ENCODE measurements at regions not wholly inside any gene's neighbourhood (a gene's known extent, or its start where the extent isn't known, plus 50 kb on each side); places are given as distances from the start of the nearest gene placed in this dataset.
A peak's percentile ranks its signal among the peaks of the same experiment; 100 is the strongest.

GRCh38 chr3:72453706-72454105 is 394.5 kb downstream of the SHQ1 start:
- Mint-ChIP-seq H3K27me3 (peaks cover 21 to 35% of the 10 kb centered on the region in 2 donors), H3K9me3 (no peaks in the 10 kb centered on the region), H3K36me3 (peaks cover 0 to 2% (median 0%) of the 10 kb centered on the region in 3 donors), H3K4me3 (no peak overlapping the region), H3K4me1 (peaks cover 2 to 10% (median 7%) of the 10 kb centered on the region in 3 donors), H3K27ac (no peak overlapping the region)
- CTCF ChIA-PET = no interaction called here
- Histone ChIP-seq H3K27ac (ENCODE audit: low read depth, low read length) (no peak overlapping the region), H3K4me1 (ENCODE audit: insufficient read depth, low read length) (no peaks in the 10 kb centered on the region), H3K27me3 (ENCODE audit: insufficient read depth, low read length, poor library complexity, severe bottlenecking) (no peaks in the 10 kb centered on the region), H3K9me3 (ENCODE audit: low read length) (no peaks in the 10 kb centered on the region), H3K36me3 (ENCODE audit: insufficient read depth, low read length) (no peaks in the 10 kb centered on the region), H3K4me3 (ENCODE audit: low read length) (no peak overlapping the region)
- DNase-seq = no peak
- POLR2A ChIA-PET = no interaction called here

- Histone ChIP-seq H3K4me3 (ENCODE audit: low read length) (no peak overlapping the region), H3K27ac (ENCODE audit: low read depth, low read length) (no peak overlapping the region), H3K27me3 (ENCODE audit: insufficient read depth, low read length, poor library complexity, severe bottlenecking) (no peaks in the 10 kb centered on the region), H3K4me1 (ENCODE audit: insufficient read depth, low read length) (peaks cover 1% of the 10 kb centered on the region), H3K9me3 (ENCODE audit: low read length) (no peaks in the 10 kb centered on the region), H3K36me3 (ENCODE audit: insufficient read depth, low read length) (no peaks in the 10 kb centered on the region)
- DNase-seq = no peak
- H3K27me3 Mint-ChIP-seq = peaks cover 21 to 39% of the 10 kb centered on the region in 2 donors
- no peaks in the 10 kb centered on the region for H3K9me3 Mint-ChIP-seq
- CTCF ChIA-PET = no interaction called here
- H3K27ac Mint-ChIP-seq = no peak overlapping the region
- peaks cover 0 to 2% (median 0%) of the 10 kb centered on the region in 3 donors for H3K36me3 Mint-ChIP-seq
- H3K4me3 Mint-ChIP-seq = no peak overlapping the region
- POLR2A ChIA-PET = no interaction called here
- H3K4me1 Mint-ChIP-seq = peaks cover 2 to 10% (median 7%) of the 10 kb centered on the region in 3 donors
Observed at GRCh38 chr3:72452745-72453144, 395.5 kb downstream of the SHQ1 start.

- Mint-ChIP-seq H3K36me3 (peaks cover 0 to 2% (median 0%) of the 10 kb centered on the region in 3 donors), H3K4me3 (no peak overlapping the region), H3K27ac (no peak overlapping the region), H3K27me3 (peaks cover 23 to 39% of the 10 kb centered on the region in 2 donors), H3K9me3 (no peaks in the 10 kb centered on the region), H3K4me1 (peaks cover 2 to 11% (median 10%) of the 10 kb centered on the region in 3 donors)
- CTCF ChIA-PET = no interaction called here
- H3K9me3 ChIP-seq (ENCODE audit: low read length) = no peaks in the 10 kb centered on the region
- H3K36me3 ChIP-seq (ENCODE audit: insufficient read depth, low read length) = no peaks in the 10 kb centered on the region
- POLR2A ChIA-PET = no interaction called here
- H3K27me3 ChIP-seq (ENCODE audit: insufficient read depth, low read length, poor library complexity, severe bottlenecking) = no peaks in the 10 kb centered on the region
- DNase-seq = no peak
- no peak overlapping the region for H3K27ac ChIP-seq (ENCODE audit: low read depth, low read length)
- peaks cover 6% of the 10 kb centered on the region for H3K4me1 ChIP-seq (ENCODE audit: insufficient read depth, low read length)
- H3K4me3 ChIP-seq (ENCODE audit: low read length) = no peak overlapping the region
Observed at GRCh38 chr3:72451841-72452240, 396.4 kb downstream of the SHQ1 start.

- ChIA-PET CTCF (no interaction called here), POLR2A (no interaction called here)
- Mint-ChIP-seq H3K27me3 (peaks cover 25 to 39% of the 10 kb centered on the region in 2 donors), H3K36me3 (peaks cover 0 to 8% (median 5%) of the 10 kb centered on the region in 3 donors), H3K9me3 (no peaks in the 10 kb centered on the region), H3K4me3 (no peak overlapping the region), H3K27ac (peak overlapping the region in 1 of 8 donors; percentile 9), H3K4me1 (peaks cover 19 to 23% (median 19%) of the 10 kb centered on the region in 3 donors)
- H3K27me3 ChIP-seq (ENCODE audit: insufficient read depth, low read length, poor library complexity, severe bottlenecking) = no peaks in the 10 kb centered on the region
- H3K27ac ChIP-seq (ENCODE audit: low read depth, low read length) = no peak overlapping the region
- no peaks in the 10 kb centered on the region for H3K36me3 ChIP-seq (ENCODE audit: insufficient read depth, low read length)
- H3K4me3 ChIP-seq (ENCODE audit: low read length) = no peak overlapping the region
- H3K9me3 ChIP-seq (ENCODE audit: low read length) = no peaks in the 10 kb centered on the region
- DNase-seq = no peak
- H3K4me1 ChIP-seq (ENCODE audit: insufficient read depth, low read length) = peaks cover 22% of the 10 kb centered on the region
Observed at GRCh38 chr3:72449551-72449950, 398.7 kb downstream of the SHQ1 start.

- Mint-ChIP-seq H3K4me3 (peak overlapping the region in 2 of 7 donors; percentile 34 to 78), H3K4me1 (peaks cover 26 to 30% (median 26%) of the 10 kb centered on the region in 3 donors), H3K36me3 (peaks cover 0 to 8% (median 6%) of the 10 kb centered on the region in 3 donors), H3K27me3 (peaks cover 25 to 39% of the 10 kb centered on the region in 2 donors), H3K9me3 (no peaks in the 10 kb centered on the region), H3K27ac (peak overlapping the region in 2 of 8 donors; percentile 9 to 44)
- Histone ChIP-seq H3K4me3 (ENCODE audit: low read length) (no peak overlapping the region), H3K27ac (ENCODE audit: low read depth, low read length) (no peak overlapping the region), H3K4me1 (ENCODE audit: insufficient read depth, low read length) (peaks cover 29% of the 10 kb centered on the region), H3K9me3 (ENCODE audit: low read length) (no peaks in the 10 kb centered on the region), H3K36me3 (ENCODE audit: insufficient read depth, low read length) (no peaks in the 10 kb centered on the region), H3K27me3 (ENCODE audit: insufficient read depth, low read length, poor library complexity, severe bottlenecking) (no peaks in the 10 kb centered on the region)
- ChIA-PET POLR2A (no interaction called here), CTCF (no interaction called here)
- no peak for DNase-seq
Observed at GRCh38 chr3:72448858-72449257, 399.4 kb downstream of the SHQ1 start.

- no peaks in the 10 kb centered on the region for H3K9me3 Mint-ChIP-seq
Observed at GRCh38 chr3:72448375-72448823, 399.8 kb downstream of the SHQ1 start.

GRCh38 chr3:72447059-72447946 is 400.9 kb downstream of the SHQ1 start:
- Mint-ChIP-seq H3K4me3 (peak overlapping the region; percentile 64 to 96 (median 78)), H3K27ac (peak overlapping the region in 5 of 8 donors; percentile 34 to 74 (median 64)), H3K36me3 (peaks cover 0 to 9% (median 6%) of the 10 kb centered on the region in 3 donors), H3K27me3 (peaks cover 22 to 29% of the 10 kb centered on the region in 2 donors), H3K4me1 (peaks cover 42 to 45% (median 42%) of the 10 kb centered on the region in 3 donors), H3K9me3 (no peaks in the 10 kb centered on the region)
- ChIA-PET CTCF (interaction anchor here (0.6 to 0.7 kb wide), 2 partner anchors 18 to 36 kb away, joined by 3 to 4 read pairs; no protein-coding TSS in a partner anchor), POLR2A (interaction anchor here (1.1 kb wide), 1 partner anchor 10 kb away, joined by 3 read pairs; no protein-coding TSS in a partner anchor)
- no peaks in the 10 kb centered on the region for H3K36me3 ChIP-seq (ENCODE audit: insufficient read depth, low read length)
- DNase-seq = peak; percentile 90 to 96 (median 94)
- H3K27me3 ChIP-seq (ENCODE audit: insufficient read depth, low read length, poor library complexity, severe bottlenecking) = no peaks in the 10 kb centered on the region
- no peaks in the 10 kb centered on the region for H3K9me3 ChIP-seq (ENCODE audit: low read length)
- peak overlapping the region; percentile 30 for H3K27ac ChIP-seq (ENCODE audit: low read depth, low read length)
- H3K4me1 ChIP-seq (ENCODE audit: insufficient read depth, low read length) = peaks cover 45% of the 10 kb centered on the region
- H3K4me3 ChIP-seq (ENCODE audit: low read length) = no peak overlapping the region

More at GRCh38 chr3:72448375-72448823, 399.8 kb downstream of the SHQ1 start:
- POLR2A ChIA-PET = interaction anchor here (1.1 kb wide), 1 partner anchor 9 kb away, joined by 3 read pairs; no protein-coding TSS in a partner anchor
- CTCF ChIA-PET = no interaction called here
- peaks cover 34% of the 10 kb centered on the region for H3K4me1 ChIP-seq (ENCODE audit: insufficient read depth, low read length)
- H3K9me3 ChIP-seq (ENCODE audit: low read length) = no peaks in the 10 kb centered on the region
- H3K36me3 ChIP-seq (ENCODE audit: insufficient read depth, low read length) = no peaks in the 10 kb centered on the region
- no peak for DNase-seq
- H3K27me3 ChIP-seq (ENCODE audit: insufficient read depth, low read length, poor library complexity, severe bottlenecking) = no peaks in the 10 kb centered on the region
- H3K4me3 ChIP-seq (ENCODE audit: low read length) = no peak overlapping the region
- H3K4me1 Mint-ChIP-seq = peaks cover 31 to 34% (median 31%) of the 10 kb centered on the region in 3 donors
- H3K27me3 Mint-ChIP-seq = peaks cover 25 to 39% of the 10 kb centered on the region in 2 donors
- H3K27ac ChIP-seq (ENCODE audit: low read depth, low read length) = no peak overlapping the region
- H3K4me3 Mint-ChIP-seq = peak overlapping the region; percentile 45 to 80 (median 72)
- peak overlapping the region in 1 of 8 donors; percentile 9 for H3K27ac Mint-ChIP-seq
- peaks cover 0 to 8% (median 6%) of the 10 kb centered on the region in 3 donors for H3K36me3 Mint-ChIP-seq
